Loucy (cell line): ENCODE measurements at regions not wholly inside any gene's neighbourhood (a gene's known extent, or its start where the extent isn't known, plus 50 kb on each side); places are given as distances from the start of the nearest gene placed in this dataset.
A peak's percentile ranks its signal among the peaks of the same experiment; 100 is the strongest.

ENCODE experiments used
- H2AFZ ChIP-seq: fragments of 200-600 bp; sonication (generic); 2 replicates; pipeline ENCODE4 v1.6.0; 2016; ENCODE audit warnings: antibody characterized with exemption, mild to moderate bottlenecking, low read length, moderate library complexity
- H3F3A ChIP-seq: fragments of 200-600 bp; 2 replicates; pipeline ENCODE4 v1.6.0; 2016; ENCODE audit warnings: antibody characterized with exemption, low read depth, mild to moderate bottlenecking
- H3K27me3 ChIP-seq: fragments of 200-600 bp; sonication (generic); 2 replicates; pipeline ENCODE4 v1.6.1; 2014; ENCODE audit warnings: low read length, mild to moderate bottlenecking; ENCODE audit not compliant: insufficient read depth, poor library complexity, severe bottlenecking
- H3K36me3 ChIP-seq: fragments of 200-600 bp; sonication (generic); 2 replicates; pipeline ENCODE4 v1.6.1; 2016; ENCODE audit warnings: low read length; ENCODE audit not compliant: insufficient read depth
- H3K4me1 ChIP-seq: fragments of 200-600 bp; sonication (generic); 2 replicates; pipeline ENCODE4 v1.5.1; 2014; ENCODE audit warnings: low read length, mild to moderate bottlenecking; ENCODE audit not compliant: insufficient read depth, poor library complexity, severe bottlenecking
- H3K4me2 ChIP-seq: fragments of 200-600 bp; sonication (generic); 2 replicates; pipeline ENCODE4 v1.6.0; 2014; ENCODE audit warnings: antibody characterized with exemption, low read length, low read depth, mild to moderate bottlenecking; ENCODE audit not compliant: poor library complexity, severe bottlenecking
- H3K4me3 ChIP-seq: fragments of 200-600 bp; sonication (generic); 2 replicates; pipeline ENCODE4 v1.5.1; 2014; ENCODE audit warnings: low read length, mild to moderate bottlenecking, mixed read lengths; ENCODE audit not compliant: poor library complexity, severe bottlenecking
- H3K79me2 ChIP-seq: fragments of 200-600 bp; sonication (generic); 2 replicates; pipeline ENCODE4 v1.6.1; 2014; ENCODE audit warnings: low read length; ENCODE audit not compliant: insufficient read depth
- H3K9ac ChIP-seq: fragments of 200-600 bp; sonication (generic); 2 replicates; pipeline ENCODE4 v1.6.0; 2014; ENCODE audit warnings: mild to moderate bottlenecking, low read depth, low read length, moderate library complexity; ENCODE audit not compliant: poor library complexity, severe bottlenecking
- H3K9me2 ChIP-seq: fragments of 200-600 bp; sonication (generic); replicated peaks from 2 replicates; pipeline ENCODE4 v1.6.1; 2016; ENCODE audit warnings: low read depth, low read length, mixed read lengths
- H3K9me3 ChIP-seq: fragments of 200-600 bp; sonication (generic); 2 replicates; pipeline ENCODE4 v1.6.1; 2014; ENCODE audit warnings: mild to moderate bottlenecking, antibody characterized with exemption, low read length, low read depth; ENCODE audit not compliant: insufficient read depth
- H4K20me1 ChIP-seq: fragments of 200-600 bp; sonication (generic); 2 replicates; pipeline ENCODE4 v1.6.0; 2014; ENCODE audit warnings: antibody characterized with exemption, low read length, mild to moderate bottlenecking; ENCODE audit not compliant: insufficient read depth, poor library complexity, severe bottlenecking
- EZH2phosphoT487 ChIP-seq: fragments of 200-600 bp; IDR thresholded peaks from 2 replicates; pipeline ENCODE4 v1.6.1; 2018; ENCODE audit warnings: antibody characterized with exemption, mild to moderate bottlenecking, moderate library complexity, borderline replicate concordance
- TF ChIP-seq, protein P1 (sequence below): fragments of 200-600 bp; sonication (generic); conservative IDR thresholded peaks from 2 replicates; pipeline ENCODE4 v1.5.1; 2014; ENCODE audit warnings: mild to moderate bottlenecking, antibody characterized with exemption, low read length

DNA sequence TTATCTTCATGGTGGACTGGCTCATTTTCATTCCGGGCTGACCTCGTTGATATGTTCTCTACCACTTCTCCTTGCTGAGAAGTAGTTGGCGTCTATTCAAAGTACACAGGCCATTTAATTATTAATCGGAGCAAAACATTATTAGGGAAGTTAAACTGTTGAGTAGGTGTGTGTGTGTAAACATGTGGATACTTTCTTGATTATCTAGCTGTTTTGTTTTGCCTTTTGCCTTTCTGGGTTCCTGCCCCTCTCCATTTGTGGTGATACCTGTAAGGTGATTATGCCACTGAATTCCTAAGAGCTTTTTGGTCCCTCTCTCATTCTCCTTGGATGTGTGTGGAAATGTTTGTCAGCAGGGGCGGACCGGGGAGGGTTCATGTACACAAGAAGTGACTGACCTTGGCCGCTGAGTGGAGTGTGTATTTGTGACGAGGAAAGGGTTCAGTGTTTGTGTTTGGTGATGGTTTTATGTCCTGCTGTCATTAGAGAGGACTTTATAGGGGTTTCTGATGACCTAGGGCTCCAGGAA is 56.6 kb upstream of the PPP2R5A start:
- Histone ChIP-seq H3K4me2 (no peak overlapping the region), H3K79me2 (no peaks in the 10 kb centered on the region), H3K36me3 (no peaks in the 10 kb centered on the region), H3K4me3 (no peak overlapping the region), H3K9me3 (no peaks in the 10 kb centered on the region), H2AFZ (no peak overlapping the region), H3K4me1 (peaks cover 22% of the 10 kb centered on the region), H3K27me3 (no peaks in the 10 kb centered on the region), H3F3A (no peaks in the 10 kb centered on the region), H3K9me2 (no peaks in the 10 kb centered on the region), H4K20me1 (no peaks in the 10 kb centered on the region), H3K9ac (no peak overlapping the region)
- TF ChIP-seq EZH2phosphoT487: no peak
- TF ChIP-seq, protein P1, sequence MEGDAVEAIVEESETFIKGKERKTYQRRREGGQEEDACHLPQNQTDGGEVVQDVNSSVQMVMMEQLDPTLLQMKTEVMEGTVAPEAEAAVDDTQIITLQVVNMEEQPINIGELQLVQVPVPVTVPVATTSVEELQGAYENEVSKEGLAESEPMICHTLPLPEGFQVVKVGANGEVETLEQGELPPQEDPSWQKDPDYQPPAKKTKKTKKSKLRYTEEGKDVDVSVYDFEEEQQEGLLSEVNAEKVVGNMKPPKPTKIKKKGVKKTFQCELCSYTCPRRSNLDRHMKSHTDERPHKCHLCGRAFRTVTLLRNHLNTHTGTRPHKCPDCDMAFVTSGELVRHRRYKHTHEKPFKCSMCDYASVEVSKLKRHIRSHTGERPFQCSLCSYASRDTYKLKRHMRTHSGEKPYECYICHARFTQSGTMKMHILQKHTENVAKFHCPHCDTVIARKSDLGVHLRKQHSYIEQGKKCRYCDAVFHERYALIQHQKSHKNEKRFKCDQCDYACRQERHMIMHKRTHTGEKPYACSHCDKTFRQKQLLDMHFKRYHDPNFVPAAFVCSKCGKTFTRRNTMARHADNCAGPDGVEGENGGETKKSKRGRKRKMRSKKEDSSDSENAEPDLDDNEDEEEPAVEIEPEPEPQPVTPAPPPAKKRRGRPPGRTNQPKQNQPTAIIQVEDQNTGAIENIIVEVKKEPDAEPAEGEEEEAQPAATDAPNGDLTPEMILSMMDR: no peak

DNA sequence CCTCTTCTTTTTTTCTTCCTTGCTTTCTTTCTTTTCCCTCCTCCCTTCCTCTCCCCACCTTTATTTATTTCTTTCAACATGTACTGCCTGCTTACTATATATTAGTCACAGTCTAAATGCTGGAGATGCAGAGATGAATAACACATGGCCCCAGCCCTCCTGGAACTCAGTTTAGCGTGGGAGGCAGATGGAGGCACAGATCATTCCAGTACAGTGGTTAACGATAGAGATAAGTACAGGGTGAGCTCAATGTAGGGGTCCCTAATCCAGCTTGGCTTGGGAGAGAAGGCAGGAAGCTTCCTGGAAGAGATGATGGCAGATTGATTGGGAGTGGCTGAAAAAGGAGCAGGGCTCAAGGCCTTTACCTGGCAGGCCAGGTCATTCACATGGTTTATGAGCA is 55.6 kb upstream of the PPP2R5A start:
- Histone ChIP-seq H3K4me2 (no peak overlapping the region), H3F3A (no peaks in the 10 kb centered on the region)
- TF ChIP-seq, protein P1: no peak
- TF ChIP-seq EZH2phosphoT487: no peak

DNA sequence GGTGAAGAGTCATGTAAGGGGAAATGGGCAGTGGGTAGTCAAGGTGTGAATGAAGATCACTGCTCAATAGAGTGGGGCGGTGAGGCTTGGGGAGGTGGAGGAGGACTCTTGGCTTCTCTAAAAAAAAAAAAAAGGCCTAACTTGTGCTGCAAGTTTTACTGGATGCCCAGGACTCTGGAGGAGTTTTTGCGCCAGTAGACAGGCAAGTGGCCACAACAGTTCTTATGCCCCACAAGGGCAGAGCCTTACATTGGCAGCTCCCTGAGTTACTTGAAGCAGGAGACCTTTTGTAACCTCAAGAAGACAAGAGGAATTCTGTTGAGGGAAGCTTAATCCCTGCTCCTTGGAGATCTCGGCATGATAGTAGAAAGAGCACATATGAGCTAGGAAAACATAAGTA is 54.9 kb upstream of the PPP2R5A start:
- H2AFZ ChIP-seq: no peak overlapping the region
- TF ChIP-seq EZH2phosphoT487: no peak
- H3F3A ChIP-seq: no peaks in the 10 kb centered on the region
- no peaks in the 10 kb centered on the region for H3K27me3 ChIP-seq
- no peaks in the 10 kb centered on the region for H4K20me1 ChIP-seq
- H3K36me3 ChIP-seq: no peaks in the 10 kb centered on the region
- no peak overlapping the region for H3K4me2 ChIP-seq
- H3K9me3 ChIP-seq: no peaks in the 10 kb centered on the region
- H3K4me1 ChIP-seq: peaks cover 31% of the 10 kb centered on the region
- no peak overlapping the region for H3K4me3 ChIP-seq
- H3K9ac ChIP-seq: no peak overlapping the region
- H3K9me2 ChIP-seq: no peaks in the 10 kb centered on the region
- no peaks in the 10 kb centered on the region for H3K79me2 ChIP-seq

More for the DNA sequence above, 55.6 kb upstream of the PPP2R5A start:
- Histone ChIP-seq H3K79me2 (no peaks in the 10 kb centered on the region), H3K9me2 (no peaks in the 10 kb centered on the region), H3K9me3 (no peaks in the 10 kb centered on the region), H3K4me3 (no peak overlapping the region), H3K36me3 (no peaks in the 10 kb centered on the region), H4K20me1 (no peaks in the 10 kb centered on the region), H3K27me3 (no peaks in the 10 kb centered on the region), H2AFZ (no peak overlapping the region), H3K4me1 (peaks cover 27% of the 10 kb centered on the region), H3K9ac (no peak overlapping the region)

- Histone ChIP-seq H3K27me3 (no peaks in the 10 kb centered on the region), H3K9me3 (no peaks in the 10 kb centered on the region), H3K4me1 (peaks cover 24% of the 10 kb centered on the region), H3F3A (no peaks in the 10 kb centered on the region), H3K9ac (peak overlapping the region; percentile 12), H3K79me2 (no peaks in the 10 kb centered on the region), H3K4me2 (peak overlapping the region; percentile 41), H3K4me3 (no peak overlapping the region), H2AFZ (0 out of 2 replicates have a peak overlapping the region, but pooled peaks have one; percentile 83), H4K20me1 (no peaks in the 10 kb centered on the region), H3K36me3 (no peaks in the 10 kb centered on the region), H3K9me2 (no peaks in the 10 kb centered on the region)
- TF ChIP-seq EZH2phosphoT487: no peak
- TF ChIP-seq, protein P1: no peak
These were observed 53.8 kb upstream of the PPP2R5A start for GRCh38 chr1:212231372-212231771.
